ENCODE measurements at regions not wholly inside any gene's neighbourhood (a gene's known extent, or its start where the extent isn't known, plus 50 kb on each side); places are given as distances from the start of the nearest gene placed in this dataset.
"Not testable (repeated sequence)": the region's sequence is repeated elsewhere in the genome, so short reads cannot be mapped to it uniquely, and the experiment has no call there.

DNA sequence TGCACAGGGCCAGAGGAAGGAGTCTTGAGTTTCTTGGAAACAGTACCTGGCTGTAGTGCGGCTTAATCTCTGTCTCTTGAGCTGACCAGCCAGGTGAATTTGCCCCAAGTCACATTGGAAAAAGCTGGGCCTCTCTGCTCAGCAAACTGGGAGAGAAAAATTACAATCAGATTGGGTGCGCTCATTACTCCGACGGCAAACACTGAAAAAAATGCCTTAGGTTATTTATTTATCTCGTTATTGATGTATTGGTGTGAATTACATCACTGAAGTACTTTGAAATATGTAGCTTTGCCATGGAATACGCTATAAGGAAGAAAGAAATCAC is 4493.4 kb upstream of the OR11H1 start:
- H3K4me1 ChIP-seq (ENCODE audit: control insufficient read depth, insufficient read depth, low read length); H2AK9ac ChIP-seq (replicated peaks; ENCODE audit: low read depth, low read length, poor library complexity); H3K79me1 ChIP-seq (ENCODE audit: low read depth in 1 of 2, low read length in 2 of 2); H3K4me3 ChIP-seq (ENCODE audit: insufficient read depth, low read depth, low read length); H4K91ac ChIP-seq (ENCODE audit: insufficient read depth, low read depth, low read length); H2BK5ac ChIP-seq (ENCODE audit: low read depth, low read length, poor library complexity, severe bottlenecking); H3K18ac ChIP-seq (ENCODE audit: low read depth, low read length); ATAC-seq (ENCODE audit: low read depth); H2BK20ac ChIP-seq (ENCODE audit: low read depth, low read length); H3K23ac ChIP-seq (ENCODE audit: low read depth, low read length); dilution Hi-C loops (cut with HindIII; ENCODE audit: low sequenced_read_pairs, unreplicated experiment); BruUV-seq (replicated peaks); H2AK5ac ChIP-seq (ENCODE audit: low read depth, low read length); H3K9me1 ChIP-seq (ENCODE audit: insufficient read depth, low read length); POLR2A ChIA-PET (ENCODE audit: unreplicated experiment); H3K4me2 ChIP-seq (ENCODE audit: low read depth, low read length); H3K9ac ChIP-seq (ENCODE audit: low read depth, low read length); H3K27me3 ChIP-seq (ENCODE audit: control insufficient read depth, insufficient read depth, low read length); H2BK15ac ChIP-seq (ENCODE audit: low read depth, low read length); H4K5ac ChIP-seq (ENCODE audit: low read depth, low read length); H4K20me1 ChIP-seq (ENCODE audit: insufficient read depth, low read length); H3K56ac ChIP-seq (ENCODE audit: extremely low read depth, insufficient read depth, low read length); H4K8ac ChIP-seq (ENCODE audit: low read depth in 2 of 2, low read length in 2 of 2); H3K4ac ChIP-seq (ENCODE audit: low read depth, low read length); H2AFZ ChIP-seq (replicated peaks; ENCODE audit: low read length, poor library complexity); H3K27ac ChIP-seq (ENCODE audit: insufficient read depth, low read length); H3K36me3 ChIP-seq (ENCODE audit: control insufficient read depth, insufficient read depth, low read length); H2BK120ac ChIP-seq (ENCODE audit: low read depth, low read length); CTCF ChIA-PET; DNase-seq; in situ Hi-C loops (cut with MboI; ENCODE audit: low sequenced_read_pairs); intact Hi-C loops (cut with micrococcal nuclease); H3K14ac ChIP-seq (replicated peaks; ENCODE audit: low read depth, low read length): not testable (repeated sequence)
- H3K9me3 ChIP-seq (ENCODE audit: control insufficient read depth, insufficient read depth, low read length), result peaks cover 64% of the 10 kb centered on the region
- 60% methylated on average over 1 of the region's 6 CpGs; no CpG with 5 or more reads in 1 of the 2 experiments for WGBS, 2 experiments (ENCODE audit: extremely low coverage in 2 of 2, insufficient read length in 1 of 2)

DNA sequence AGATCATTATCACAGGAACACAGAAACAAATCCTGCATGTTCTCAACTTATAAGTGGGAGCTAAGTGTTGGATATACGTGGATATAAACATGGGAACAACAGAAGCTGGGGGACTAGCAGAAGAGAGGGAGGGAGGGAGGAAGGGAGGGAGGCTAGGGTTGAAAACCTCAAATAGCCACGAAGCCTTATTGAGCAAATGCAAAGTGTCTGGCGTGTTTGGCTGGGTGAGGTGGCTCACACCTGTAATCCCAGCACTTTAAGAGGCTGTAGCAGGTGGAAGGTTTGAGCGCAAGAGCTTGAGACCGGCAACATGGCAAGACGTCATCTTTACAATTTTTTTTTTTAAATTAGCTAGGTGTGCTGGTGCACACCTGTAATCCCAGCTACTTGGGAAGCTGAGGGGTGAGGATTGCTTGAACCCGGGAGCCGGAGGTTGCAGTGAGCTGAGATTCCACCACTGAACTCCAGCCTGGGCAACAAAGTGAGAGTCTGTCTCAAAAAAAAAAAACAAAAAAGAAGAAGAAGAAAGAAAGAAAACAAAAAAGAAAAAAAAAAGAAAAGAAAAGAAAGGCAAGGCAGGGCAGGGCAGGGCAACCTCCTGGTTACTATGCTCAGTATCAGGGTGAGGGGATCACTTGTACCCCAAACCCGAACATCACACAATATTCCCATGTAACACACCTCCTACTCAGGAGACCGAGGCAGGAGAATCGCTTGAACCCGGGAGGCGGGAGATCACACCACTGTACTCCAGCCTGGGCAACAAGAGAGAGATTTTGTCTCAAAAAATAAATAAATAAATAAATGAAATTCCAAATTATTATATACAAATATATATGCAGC is 4492.7 kb upstream of the OR11H1 start:
- ATAC-seq (ENCODE audit: low read depth); POLR2A ChIA-PET (ENCODE audit: unreplicated experiment); in situ Hi-C loops (cut with MboI; ENCODE audit: low sequenced_read_pairs): not testable (repeated sequence)

More for the DNA sequence above, 4492.7 kb upstream of the OR11H1 start:
- CTCF ChIA-PET; intact Hi-C loops (cut with micrococcal nuclease); H3K56ac ChIP-seq (ENCODE audit: extremely low read depth, insufficient read depth, low read length); H3K27me3 ChIP-seq (ENCODE audit: control insufficient read depth, insufficient read depth, low read length); H3K27ac ChIP-seq (ENCODE audit: insufficient read depth, low read length); H3K14ac ChIP-seq (replicated peaks; ENCODE audit: low read depth, low read length); H2BK5ac ChIP-seq (ENCODE audit: low read depth, low read length, poor library complexity, severe bottlenecking); H3K23ac ChIP-seq (ENCODE audit: low read depth, low read length); H4K5ac ChIP-seq (ENCODE audit: low read depth, low read length); H2AK9ac ChIP-seq (replicated peaks; ENCODE audit: low read depth, low read length, poor library complexity); H4K8ac ChIP-seq (ENCODE audit: low read depth in 2 of 2, low read length in 2 of 2); H3K4me1 ChIP-seq (ENCODE audit: control insufficient read depth, insufficient read depth, low read length); H3K79me1 ChIP-seq (ENCODE audit: low read depth in 1 of 2, low read length in 2 of 2); H2AK5ac ChIP-seq (ENCODE audit: low read depth, low read length); H3K36me3 ChIP-seq (ENCODE audit: control insufficient read depth, insufficient read depth, low read length); H2BK20ac ChIP-seq (ENCODE audit: low read depth, low read length); H2BK15ac ChIP-seq (ENCODE audit: low read depth, low read length); H3K9ac ChIP-seq (ENCODE audit: low read depth, low read length); H3K4me2 ChIP-seq (ENCODE audit: low read depth, low read length); H4K91ac ChIP-seq (ENCODE audit: insufficient read depth, low read depth, low read length); BruUV-seq (replicated peaks); H3K4ac ChIP-seq (ENCODE audit: low read depth, low read length); H2BK120ac ChIP-seq (ENCODE audit: low read depth, low read length); H3K9me1 ChIP-seq (ENCODE audit: insufficient read depth, low read length); H4K20me1 ChIP-seq (ENCODE audit: insufficient read depth, low read length); H2AFZ ChIP-seq (replicated peaks; ENCODE audit: low read length, poor library complexity); H3K4me3 ChIP-seq (ENCODE audit: insufficient read depth, low read depth, low read length); H3K18ac ChIP-seq (ENCODE audit: low read depth, low read length); DNase-seq; dilution Hi-C loops (cut with HindIII; ENCODE audit: low sequenced_read_pairs, unreplicated experiment): not testable (repeated sequence)
- peaks cover 66% of the 10 kb centered on the region for H3K9me3 ChIP-seq (ENCODE audit: control insufficient read depth, insufficient read depth, low read length)
- 48% methylated on average over 9 of the region's 13 CpGs; no CpG with 5 or more reads in 1 of the 2 experiments for WGBS, 2 experiments (ENCODE audit: extremely low coverage in 2 of 2, insufficient read length in 1 of 2)

All from IMR-90 (cell line).